SK-N-SH (cell line): ENCODE measurements at regions not wholly inside any gene's neighbourhood (a gene's known extent, or its start where the extent isn't known, plus 50 kb on each side); places are given as distances from the start of the nearest gene placed in this dataset.

Experiments
- CTCF ChIA-PET: fragments of 300-600, 350-600 bp; formaldehyde crosslinking; extraction: SDS; loops from one replicate; lab custom pipeline; 2021; lab: Yijun Ruan, JAX
- POLR2A ChIA-PET: fragments of 350-600 bp; sonication (Branson Sonifier 250); formaldehyde crosslinking; extraction: SDS; loops from one replicate; lab custom pipeline; 2020; ENCODE audit warnings: antibody characterized with exemption, inconsistent platforms; lab: Yijun Ruan, JAX
- DNase-seq: peaks from one replicate; pipeline ENCODE4 v3.0.0; 2012
- H2AFZ ChIP-seq: fragments of 200-600 bp; sonication (generic); 2 replicates; pipeline ENCODE4 v1.8.1; 2016; ENCODE audit warnings: antibody characterized with exemption, mild to moderate bottlenecking, low read depth
- H3F3A ChIP-seq: fragments of 200-600 bp; sonication (generic); replicated peaks from 2 replicates; pipeline ENCODE3; 2016; ENCODE audit warnings: antibody characterized with exemption, mild to moderate bottlenecking; ENCODE audit not compliant: insufficient read depth
- H3K27ac ChIP-seq, 2 experiments: fragments of 200-500 bp in 1 of 2; fragments of 200-600 bp in 1 of 2; sonication (Bioruptor generic) in 1 of 2; sonication (generic), shearing (Covaris generic) in 1 of 2; 2 replicates each; pipeline versions ENCODE4 v1.5.1 to v1.6.1; 2014 to 2016; ENCODE audit warnings: low read depth in 2 of 2, inconsistent platforms in 1 of 2, low read length in 1 of 2, mild to moderate bottlenecking in 1 of 2, mixed read lengths in 1 of 2
- H3K27me3 ChIP-seq: fragments of 200-600 bp; sonication (generic), shearing (Covaris generic); 2 replicates; pipeline ENCODE4 v1.6.1; 2016; ENCODE audit warnings: mixed run types; ENCODE audit not compliant: insufficient read depth
- H3K36me3 ChIP-seq, 2 experiments: fragments of 200-500 bp in 1 of 2; fragments of 200-600 bp in 1 of 2; sonication (Bioruptor generic) in 1 of 2; sonication (generic) in 1 of 2; replicated peaks in 1 of 2; 2 replicates each; pipeline versions ENCODE3 to v1.5.1; 2014 to 2016; ENCODE audit warnings: low read length in 1 of 2, mild to moderate bottlenecking in 1 of 2; ENCODE audit not compliant: insufficient read depth in 2 of 2, control insufficient read depth in 1 of 2
- H3K4me1 ChIP-seq, 2 experiments: fragments of 200-500 bp in 1 of 2; fragments of 200-600 bp in 1 of 2; sonication (Bioruptor generic) in 1 of 2; sonication (generic), shearing (Covaris generic) in 1 of 2; 2 replicates each; pipeline versions ENCODE4 v1.5.1 to v1.6.1; 2014 to 2016; ENCODE audit warnings: low read depth in 1 of 2, low read length in 1 of 2, mixed run types in 1 of 2; ENCODE audit not compliant: insufficient read depth in 2 of 2, control insufficient read depth in 1 of 2
- H3K4me2 ChIP-seq: fragments of 200-600 bp; sonication (generic), shearing (Covaris generic); 2 replicates; pipeline ENCODE4 v1.6.1; 2017; ENCODE audit warnings: mixed run types
- H3K4me3 ChIP-seq, 2 experiments: fragments of 200-500 bp in 1 of 2; fragments of 200-600 bp in 1 of 2; sonication (Bioruptor generic) in 1 of 2; sonication (generic), shearing (Covaris generic) in 1 of 2; 2 replicates each; pipeline versions ENCODE4 v1.5.1 to v1.8.1; 2014 to 2016; ENCODE audit warnings: low read depth in 2 of 2, inconsistent platforms in 1 of 2, low read length in 1 of 2, mild to moderate bottlenecking in 1 of 2, mixed read lengths in 1 of 2, moderate library complexity in 1 of 2
- H3K79me2 ChIP-seq: fragments of 200-600 bp; sonication (generic); 2 replicates; pipeline ENCODE4 v1.8.1; 2017; ENCODE audit warnings: mild to moderate bottlenecking; ENCODE audit not compliant: insufficient read depth
- H3K9ac ChIP-seq: fragments of 200-600 bp; sonication (generic); 2 replicates; pipeline ENCODE4 v1.6.1; 2017; ENCODE audit warnings: mixed run types
- H3K9me2 ChIP-seq: fragments of 200-600 bp; sonication (generic); 2 replicates; pipeline ENCODE4 v1.6.1; 2017; ENCODE audit warnings: mixed run types
- H3K9me3 ChIP-seq: fragments of 200-600 bp; sonication (generic); 2 replicates; pipeline ENCODE4 v1.6.1; 2017; ENCODE audit warnings: mixed run types, mild to moderate bottlenecking, moderate library complexity
- H4K20me1 ChIP-seq: fragments of 200-600 bp; sonication (generic); 2 replicates; pipeline ENCODE4 v1.6.1; 2017; ENCODE audit warnings: mild to moderate bottlenecking, mixed run types; ENCODE audit not compliant: insufficient read depth
- EP300 ChIP-seq, 2 experiments: IDR thresholded peaks; 2 replicates each; pipeline versions ENCODE4 v1.4.0 to v1.6.1; 2012; ENCODE audit warnings: borderline replicate concordance in 1 of 2, low read depth in 1 of 2, low read length in 1 of 2
- FOXJ3 ChIP-seq: sonication (generic); formaldehyde crosslinking; IDR thresholded peaks from 2 replicates; pipeline ENCODE4 v1.5.1; 2020; ENCODE audit warnings: mild to moderate bottlenecking, missing genetic modification reagents
- GATA2 ChIP-seq: sonication (generic); formaldehyde crosslinking; IDR thresholded peaks from 2 replicates; pipeline ENCODE4 v1.5.0; 2020; ENCODE audit warnings: mild to moderate bottlenecking, missing genetic modification reagents
- JUND ChIP-seq: IDR thresholded peaks from 2 replicates; pipeline ENCODE4 v1.4.0; 2012
- MXI1 ChIP-seq: IDR thresholded peaks from 2 replicates; pipeline ENCODE4 v1.6.1; 2012; ENCODE audit warnings: mild to moderate bottlenecking, low read depth, low read length, improper control_type of control experiment
- NFIC ChIP-seq: IDR thresholded peaks from 2 replicates; pipeline ENCODE4 v1.4.0; 2012; ENCODE audit warnings: borderline replicate concordance
- NRF1 ChIP-seq: IDR thresholded peaks from 2 replicates; pipeline ENCODE4 v1.6.1; 2012; ENCODE audit warnings: low read depth, mild to moderate bottlenecking, low read length
- WGBS: methylation state at CpG from one replicate; pipeline ENCODE4 v1.1.6; 2017; ENCODE audit warnings: low lambda C conversion rate; 5-methylcytosine and 5-hydroxymethylcytosine counted together
- TF ChIP-seq, protein P1 (sequence below): fragments of 150-350 bp; IDR thresholded peaks from 2 replicates; pipeline ENCODE4 v1.6.1; 2016; ENCODE audit warnings: mild to moderate bottlenecking, low read depth, low read length
- TF ChIP-seq, protein P2 (sequence below): IDR thresholded peaks from 2 replicates; pipeline ENCODE4 v1.4.0; 2012; ENCODE audit warnings: low read depth, borderline replicate concordance
- TF ChIP-seq, protein P3 (sequence below): IDR thresholded peaks from 2 replicates; pipeline ENCODE4; 2012
- TF ChIP-seq, protein P4 (sequence below): fragments of 200-600 bp; sonication (generic); IDR thresholded peaks from 2 replicates; pipeline ENCODE4 v1.6.1; 2017; ENCODE audit warnings: antibody characterized with exemption, mild to moderate bottlenecking, moderate library complexity
- TF ChIP-seq, protein P5 (sequence below): IDR thresholded peaks from 2 replicates; pipeline ENCODE4 v1.4.0; 2012; ENCODE audit warnings: low read depth, borderline replicate concordance

DNA sequence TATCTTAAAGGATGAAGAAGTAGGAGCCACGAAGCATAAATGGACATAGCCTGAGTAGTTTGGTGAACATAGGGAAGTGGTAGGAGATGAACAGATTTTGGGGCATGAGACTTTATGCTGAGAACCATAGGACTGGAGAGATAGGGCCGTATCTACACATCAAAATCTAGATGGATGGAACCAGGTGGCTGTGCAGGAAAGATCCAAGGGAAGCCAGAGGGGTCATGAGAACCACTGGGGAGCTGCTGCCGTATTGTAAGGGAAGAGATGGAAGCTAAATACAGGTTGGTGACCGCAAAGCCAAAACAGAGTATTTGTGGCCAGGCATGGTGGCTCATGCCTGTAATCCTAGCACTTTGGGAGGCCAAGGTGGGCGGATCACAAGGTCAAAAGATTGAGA, 124.3 kb downstream of the TRIB2 start:
- no peak overlapping the region for H3K4me3 ChIP-seq
- no peaks in the 10 kb centered on the region for H3K27me3 ChIP-seq
- H4K20me1 ChIP-seq = no peaks in the 10 kb centered on the region
- H3K36me3 ChIP-seq = no peaks in the 10 kb centered on the region
- no peaks in the 10 kb centered on the region for H3K79me2 ChIP-seq
- peaks cover 0 to 4% of the 10 kb centered on the region in 2 experiments; a peak in 2 of 4 replicates for H3K4me1 ChIP-seq
- no peaks in the 10 kb centered on the region for H3K9me3 ChIP-seq
- no peak overlapping the region for H3K4me2 ChIP-seq
- CTCF ChIA-PET = no interaction called here
- no peaks in the 10 kb centered on the region for H3F3A ChIP-seq
- POLR2A ChIA-PET = no interaction called here
- no peak overlapping the region for H3K9ac ChIP-seq
- H3K9me2 ChIP-seq = no peaks in the 10 kb centered on the region
- 76% methylated on average over 5 of the region's 5 CpGs for WGBS
- no peak for DNase-seq
- no peak overlapping the region for H3K27ac ChIP-seq
- no peak for TF ChIP-seq JUND
- TF ChIP-seq, all 33 proteins: peak for 0
- no peak overlapping the region for H2AFZ ChIP-seq

DNA sequence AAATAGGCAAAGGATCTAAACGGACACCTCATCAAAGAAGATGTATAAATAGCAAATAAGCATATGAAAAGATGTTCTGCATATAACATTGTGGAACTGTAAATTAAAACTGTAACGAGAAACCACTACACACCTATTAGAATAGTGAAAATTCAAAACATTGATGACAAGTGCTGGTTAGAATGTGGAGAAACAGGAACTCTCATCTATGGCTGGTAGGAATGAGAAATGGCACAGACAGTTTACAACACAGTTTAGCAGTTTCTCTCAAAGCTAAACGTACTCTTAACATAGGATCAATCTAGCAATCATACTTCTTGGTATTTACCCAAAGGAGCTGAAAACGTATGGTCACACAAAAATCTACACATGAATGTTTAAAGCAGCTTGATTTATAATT, 126.2 kb downstream of the TRIB2 start:
- CTCF ChIA-PET = interaction anchor here (0.7 to 1.4 kb wide), 2 partner anchors 11 to 17 kb away, joined by 3 read pairs; no protein-coding TSS in a partner anchor
- Histone ChIP-seq H3K27me3 (no peaks in the 10 kb centered on the region), H3K4me2 (no peak overlapping the region), H3K36me3 (no peaks in the 10 kb centered on the region), H3K4me1 (peaks cover 0 to 4% of the 10 kb centered on the region in 2 experiments; a peak in 2 of 4 replicates), H3K4me3 (no peak overlapping the region), H3K9me3 (no peaks in the 10 kb centered on the region), H3F3A (no peaks in the 10 kb centered on the region), H3K79me2 (no peaks in the 10 kb centered on the region), H3K9me2 (no peaks in the 10 kb centered on the region), H2AFZ (0 out of 2 replicates have a peak overlapping the region, but pooled peaks have one; percentile 24), H3K9ac (no peak overlapping the region), H3K27ac (no peak overlapping the region), H4K20me1 (no peaks in the 10 kb centered on the region)
- TF ChIP-seq, protein P1, sequence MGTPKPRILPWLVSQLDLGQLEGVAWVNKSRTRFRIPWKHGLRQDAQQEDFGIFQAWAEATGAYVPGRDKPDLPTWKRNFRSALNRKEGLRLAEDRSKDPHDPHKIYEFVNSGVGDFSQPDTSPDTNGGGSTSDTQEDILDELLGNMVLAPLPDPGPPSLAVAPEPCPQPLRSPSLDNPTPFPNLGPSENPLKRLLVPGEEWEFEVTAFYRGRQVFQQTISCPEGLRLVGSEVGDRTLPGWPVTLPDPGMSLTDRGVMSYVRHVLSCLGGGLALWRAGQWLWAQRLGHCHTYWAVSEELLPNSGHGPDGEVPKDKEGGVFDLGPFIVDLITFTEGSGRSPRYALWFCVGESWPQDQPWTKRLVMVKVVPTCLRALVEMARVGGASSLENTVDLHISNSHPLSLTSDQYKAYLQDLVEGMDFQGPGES = no peak
- TF ChIP-seq, protein P2, sequence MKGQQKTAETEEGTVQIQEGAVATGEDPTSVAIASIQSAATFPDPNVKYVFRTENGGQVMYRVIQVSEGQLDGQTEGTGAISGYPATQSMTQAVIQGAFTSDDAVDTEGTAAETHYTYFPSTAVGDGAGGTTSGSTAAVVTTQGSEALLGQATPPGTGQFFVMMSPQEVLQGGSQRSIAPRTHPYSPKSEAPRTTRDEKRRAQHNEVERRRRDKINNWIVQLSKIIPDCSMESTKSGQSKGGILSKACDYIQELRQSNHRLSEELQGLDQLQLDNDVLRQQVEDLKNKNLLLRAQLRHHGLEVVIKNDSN = no peak
- TF ChIP-seq NFIC = no peak
- TF ChIP-seq, protein P3, sequence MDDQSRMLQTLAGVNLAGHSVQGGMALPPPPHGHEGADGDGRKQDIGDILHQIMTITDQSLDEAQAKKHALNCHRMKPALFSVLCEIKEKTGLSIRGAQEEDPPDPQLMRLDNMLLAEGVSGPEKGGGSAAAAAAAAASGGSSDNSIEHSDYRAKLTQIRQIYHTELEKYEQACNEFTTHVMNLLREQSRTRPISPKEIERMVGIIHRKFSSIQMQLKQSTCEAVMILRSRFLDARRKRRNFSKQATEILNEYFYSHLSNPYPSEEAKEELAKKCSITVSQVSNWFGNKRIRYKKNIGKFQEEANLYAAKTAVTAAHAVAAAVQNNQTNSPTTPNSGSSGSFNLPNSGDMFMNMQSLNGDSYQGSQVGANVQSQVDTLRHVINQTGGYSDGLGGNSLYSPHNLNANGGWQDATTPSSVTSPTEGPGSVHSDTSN = no peak
- no peak for TF ChIP-seq EP300 (IDR thresholded peaks at IDR 0.05; ENCODE audit: borderline replicate concordance in 1 of 2, low read depth in 1 of 2, low read length in 1 of 2)
- TF ChIP-seq, protein P4, sequence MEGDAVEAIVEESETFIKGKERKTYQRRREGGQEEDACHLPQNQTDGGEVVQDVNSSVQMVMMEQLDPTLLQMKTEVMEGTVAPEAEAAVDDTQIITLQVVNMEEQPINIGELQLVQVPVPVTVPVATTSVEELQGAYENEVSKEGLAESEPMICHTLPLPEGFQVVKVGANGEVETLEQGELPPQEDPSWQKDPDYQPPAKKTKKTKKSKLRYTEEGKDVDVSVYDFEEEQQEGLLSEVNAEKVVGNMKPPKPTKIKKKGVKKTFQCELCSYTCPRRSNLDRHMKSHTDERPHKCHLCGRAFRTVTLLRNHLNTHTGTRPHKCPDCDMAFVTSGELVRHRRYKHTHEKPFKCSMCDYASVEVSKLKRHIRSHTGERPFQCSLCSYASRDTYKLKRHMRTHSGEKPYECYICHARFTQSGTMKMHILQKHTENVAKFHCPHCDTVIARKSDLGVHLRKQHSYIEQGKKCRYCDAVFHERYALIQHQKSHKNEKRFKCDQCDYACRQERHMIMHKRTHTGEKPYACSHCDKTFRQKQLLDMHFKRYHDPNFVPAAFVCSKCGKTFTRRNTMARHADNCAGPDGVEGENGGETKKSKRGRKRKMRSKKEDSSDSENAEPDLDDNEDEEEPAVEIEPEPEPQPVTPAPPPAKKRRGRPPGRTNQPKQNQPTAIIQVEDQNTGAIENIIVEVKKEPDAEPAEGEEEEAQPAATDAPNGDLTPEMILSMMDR = no peak
- no peak for TF ChIP-seq FOXJ3 (CRISPR knock-in tag)
- no peak for TF ChIP-seq GATA2 (CRISPR knock-in tag)
- no peak for TF ChIP-seq NRF1
- no peak for TF ChIP-seq MXI1
- TF ChIP-seq, protein P5, sequence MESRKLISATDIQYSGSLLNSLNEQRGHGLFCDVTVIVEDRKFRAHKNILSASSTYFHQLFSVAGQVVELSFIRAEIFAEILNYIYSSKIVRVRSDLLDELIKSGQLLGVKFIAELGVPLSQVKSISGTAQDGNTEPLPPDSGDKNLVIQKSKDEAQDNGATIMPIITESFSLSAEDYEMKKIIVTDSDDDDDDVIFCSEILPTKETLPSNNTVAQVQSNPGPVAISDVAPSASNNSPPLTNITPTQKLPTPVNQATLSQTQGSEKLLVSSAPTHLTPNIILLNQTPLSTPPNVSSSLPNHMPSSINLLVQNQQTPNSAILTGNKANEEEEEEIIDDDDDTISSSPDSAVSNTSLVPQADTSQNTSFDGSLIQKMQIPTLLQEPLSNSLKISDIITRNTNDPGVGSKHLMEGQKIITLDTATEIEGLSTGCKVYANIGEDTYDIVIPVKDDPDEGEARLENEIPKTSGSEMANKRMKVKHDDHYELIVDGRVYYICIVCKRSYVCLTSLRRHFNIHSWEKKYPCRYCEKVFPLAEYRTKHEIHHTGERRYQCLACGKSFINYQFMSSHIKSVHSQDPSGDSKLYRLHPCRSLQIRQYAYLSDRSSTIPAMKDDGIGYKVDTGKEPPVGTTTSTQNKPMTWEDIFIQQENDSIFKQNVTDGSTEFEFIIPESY = no peak
- DNase-seq = no peak
- 76% methylated on average over 4 of the region's 4 CpGs for WGBS
- POLR2A ChIA-PET = no interaction called here
